ENCODE measurements at regions not wholly inside any gene's neighbourhood (a gene's known extent, or its start where the extent isn't known, plus 50 kb on each side); places are given as distances from the start of the nearest gene placed in this dataset.

DNA sequence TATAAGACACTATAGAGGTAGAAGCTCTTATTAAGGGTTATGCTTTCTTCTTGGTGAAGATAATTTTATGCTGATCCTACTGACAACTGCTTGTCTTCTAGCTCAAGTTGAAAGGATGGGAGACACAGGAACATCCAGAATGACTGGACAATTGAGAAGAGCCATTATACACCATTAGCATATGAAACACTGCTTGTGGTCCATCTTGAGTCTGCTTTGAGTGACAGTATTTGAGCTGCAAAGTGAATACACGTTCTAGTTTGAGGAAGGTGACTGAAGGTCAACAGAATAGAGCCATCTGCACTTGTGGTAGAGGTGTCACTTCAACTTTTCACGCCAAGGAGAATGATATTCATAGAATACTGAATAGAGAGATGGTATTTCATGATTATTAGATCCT lies 315.4 kb downstream of the MCTP2 start:
- TF ChIP-seq SIN3A (IDR thresholded peaks at IDR 0.05; ENCODE audit: borderline replicate concordance, insufficient read depth, low read length) (no peak), POLR2AphosphoS5 (IDR thresholded peaks at IDR 0.05; ENCODE audit: low read depth, low read length) (no peak), TAF1 (IDR thresholded peaks at IDR 0.05; ENCODE audit: borderline replicate concordance, insufficient read depth, low read length) (no peak)
- TF ChIP-seq, protein P1, sequence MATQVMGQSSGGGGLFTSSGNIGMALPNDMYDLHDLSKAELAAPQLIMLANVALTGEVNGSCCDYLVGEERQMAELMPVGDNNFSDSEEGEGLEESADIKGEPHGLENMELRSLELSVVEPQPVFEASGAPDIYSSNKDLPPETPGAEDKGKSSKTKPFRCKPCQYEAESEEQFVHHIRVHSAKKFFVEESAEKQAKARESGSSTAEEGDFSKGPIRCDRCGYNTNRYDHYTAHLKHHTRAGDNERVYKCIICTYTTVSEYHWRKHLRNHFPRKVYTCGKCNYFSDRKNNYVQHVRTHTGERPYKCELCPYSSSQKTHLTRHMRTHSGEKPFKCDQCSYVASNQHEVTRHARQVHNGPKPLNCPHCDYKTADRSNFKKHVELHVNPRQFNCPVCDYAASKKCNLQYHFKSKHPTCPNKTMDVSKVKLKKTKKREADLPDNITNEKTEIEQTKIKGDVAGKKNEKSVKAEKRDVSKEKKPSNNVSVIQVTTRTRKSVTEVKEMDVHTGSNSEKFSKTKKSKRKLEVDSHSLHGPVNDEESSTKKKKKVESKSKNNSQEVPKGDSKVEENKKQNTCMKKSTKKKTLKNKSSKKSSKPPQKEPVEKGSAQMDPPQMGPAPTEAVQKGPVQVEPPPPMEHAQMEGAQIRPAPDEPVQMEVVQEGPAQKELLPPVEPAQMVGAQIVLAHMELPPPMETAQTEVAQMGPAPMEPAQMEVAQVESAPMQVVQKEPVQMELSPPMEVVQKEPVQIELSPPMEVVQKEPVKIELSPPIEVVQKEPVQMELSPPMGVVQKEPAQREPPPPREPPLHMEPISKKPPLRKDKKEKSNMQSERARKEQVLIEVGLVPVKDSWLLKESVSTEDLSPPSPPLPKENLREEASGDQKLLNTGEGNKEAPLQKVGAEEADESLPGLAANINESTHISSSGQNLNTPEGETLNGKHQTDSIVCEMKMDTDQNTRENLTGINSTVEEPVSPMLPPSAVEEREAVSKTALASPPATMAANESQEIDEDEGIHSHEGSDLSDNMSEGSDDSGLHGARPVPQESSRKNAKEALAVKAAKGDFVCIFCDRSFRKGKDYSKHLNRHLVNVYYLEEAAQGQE (IDR thresholded peaks at IDR 0.05; ENCODE audit: insufficient read depth in 1 of 2, low read depth in 2 of 2, low read length in 2 of 2) = no peak

Measured in PFSK-1 (cell line).